Vagina (tissue), 2 donors: ENCODE measurements at regions not wholly inside any gene's neighbourhood (a gene's known extent, or its start where the extent isn't known, plus 50 kb on each side); places are given as distances from the start of the nearest gene placed in this dataset.
A peak's percentile ranks its signal among the peaks of the same experiment; 100 is the strongest.

Source experiments
- DNase-seq, 2 donors: peaks; one replicate each; pipeline ENCODE4 v3.0.0-alpha.2; 2017; ENCODE audit errors: extremely low spot score in 2 of 2
- H3K27ac ChIP-seq: fragments of 200-600 bp; sonication (generic); one replicate; pipeline ENCODE4 v1.5.1; 2019
- H3K27me3 ChIP-seq: fragments of 200-600 bp; sonication (generic); one replicate; pipeline ENCODE4 v1.5.1; 2019
- H3K36me3 ChIP-seq, 2 donors: fragments of 200-600 bp; sonication (generic); one replicate each; pipeline ENCODE4 v1.5.1; 2017 to 2019
- H3K4me1 ChIP-seq: fragments of 200-600 bp; sonication (generic); one replicate; pipeline ENCODE4 v1.5.1; 2019
- H3K4me3 ChIP-seq, 2 donors: fragments of 200-600 bp; sonication (generic); 1 replicate in 1 of 2; 2 replicates in 1 of 2; pipeline ENCODE4 v1.5.1; 2016 to 2019
- H3K9me3 ChIP-seq: fragments of 200-600 bp; sonication (generic); one replicate; pipeline ENCODE4 v1.5.1; 2019
- CTCF ChIP-seq, 3 experiments: fragments of 450-650 bp in 2 of 3; fragments of 200-600 bp in 1 of 3; sonication (generic) in 1 of 3; IDR thresholded peaks; one replicate each; pipeline ENCODE4 v1.5.1; 2017 to 2019; ENCODE audit warnings: antibody characterized with exemption in 3 of 3, mild to moderate bottlenecking in 2 of 3, moderate library complexity in 2 of 3
- POLR2A ChIP-seq, 2 donors: fragments of 450-650 bp; IDR thresholded peaks; one replicate each; pipeline ENCODE4 v1.6.1; 2017; ENCODE audit warnings: antibody characterized with exemption in 2 of 2, mild to moderate bottlenecking in 2 of 2, moderate library complexity in 2 of 2
- POLR2AphosphoS5 ChIP-seq, 2 donors: sonication (generic); formaldehyde crosslinking; IDR thresholded peaks; one replicate each; pipeline ENCODE4 v1.9.0; 2017; ENCODE audit warnings: antibody characterized with exemption in 2 of 2, mild to moderate bottlenecking in 2 of 2, low read depth in 1 of 2; ENCODE audit not compliant: insufficient read depth in 1 of 2
- intact Hi-C: fragments of 100-400 bp; cut with DNase I; formaldehyde crosslinking; loops from one replicate; pipeline ENCODE4 v1.15.1; 2023

DNA sequence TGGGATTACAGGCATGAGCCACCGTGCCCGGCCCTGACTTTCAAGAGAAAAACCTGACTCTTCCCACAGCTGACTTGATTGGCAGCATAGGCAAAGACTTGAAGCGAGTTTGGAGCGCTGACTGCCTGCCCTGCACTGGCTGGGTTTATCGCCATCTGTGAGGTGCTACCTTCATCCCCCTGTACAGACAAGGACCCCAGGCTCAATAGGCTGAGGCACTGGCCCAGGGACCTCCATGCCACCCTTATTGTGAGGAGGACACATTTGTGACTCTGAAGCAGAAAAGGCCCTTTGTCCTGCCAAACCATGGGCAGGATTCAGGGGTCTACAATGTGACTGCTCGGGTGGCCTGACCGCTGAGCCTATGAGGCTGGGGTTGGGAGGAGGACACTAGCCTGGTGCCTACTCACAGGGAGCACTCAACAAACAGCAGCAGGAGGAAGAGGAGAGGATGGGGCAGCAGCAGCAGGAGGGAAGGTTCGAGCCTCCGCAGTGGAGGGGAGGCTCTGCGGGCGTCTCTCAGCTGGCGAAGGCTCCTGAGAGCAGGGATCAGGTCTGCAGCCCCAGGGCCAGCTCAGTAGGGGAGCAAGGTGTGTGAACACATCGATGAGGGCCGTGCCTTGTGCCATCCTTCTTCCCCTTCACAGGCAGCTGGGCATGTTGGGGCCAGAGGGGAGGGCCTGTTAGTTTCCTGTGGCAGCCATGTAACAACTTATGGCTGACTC is 72.9 kb upstream of the WNT7B start:
- no peak overlapping the region for H3K4me3 ChIP-seq
- peaks cover 90% of the 10 kb centered on the region for H3K4me1 ChIP-seq
- no peak for DNase-seq
- H3K36me3 ChIP-seq, result no peaks in the 10 kb centered on the region
- TF ChIP-seq POLR2AphosphoS5 (IDR thresholded peaks at IDR 0.05; ENCODE audit: insufficient read depth in 1 of 2, low read depth in 1 of 2) (no peak), CTCF (IDR thresholded peaks at IDR 0.05) (no peak), POLR2A (IDR thresholded peaks at IDR 0.05) (no peak)
- intact Hi-C loops, result no loop called here
- H3K27ac ChIP-seq, result peak overlapping the region; percentile 100
- H3K9me3 ChIP-seq, result no peaks in the 10 kb centered on the region
- H3K27me3 ChIP-seq, result no peaks in the 10 kb centered on the region

DNA sequence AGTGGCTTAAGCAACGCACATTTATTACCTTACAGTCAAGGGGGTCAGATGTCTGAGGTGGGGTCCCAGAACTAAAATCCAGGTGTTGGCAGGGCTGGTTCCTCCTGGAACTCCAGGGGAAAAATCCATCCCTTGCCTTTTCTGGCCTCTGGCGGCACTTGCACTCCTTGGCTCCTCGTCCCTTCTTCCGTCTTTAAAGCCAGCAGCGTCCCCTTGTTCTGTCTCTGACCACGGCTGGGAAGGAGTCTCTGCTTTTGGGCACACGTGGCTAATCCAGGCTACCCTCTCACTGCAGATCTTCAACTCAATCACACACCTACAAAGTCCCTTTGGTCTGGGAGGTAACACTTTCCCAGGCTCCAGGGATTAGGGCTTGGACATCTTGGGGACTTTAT is 73.5 kb upstream of the WNT7B start:
- no peaks in the 10 kb centered on the region for H3K9me3 ChIP-seq
- intact Hi-C loops, result no loop called here
- H3K27me3 ChIP-seq, result no peaks in the 10 kb centered on the region
- no peaks in the 10 kb centered on the region for H3K36me3 ChIP-seq
- peaks cover 92% of the 10 kb centered on the region for H3K4me1 ChIP-seq
- peak overlapping the region; percentile 100 for H3K27ac ChIP-seq
- no peak for TF ChIP-seq POLR2A (IDR thresholded peaks at IDR 0.05)
- TF ChIP-seq CTCF (IDR thresholded peaks at IDR 0.05), result no peak
- no peak for TF ChIP-seq POLR2AphosphoS5 (IDR thresholded peaks at IDR 0.05; ENCODE audit: insufficient read depth in 1 of 2, low read depth in 1 of 2)
- H3K4me3 ChIP-seq, result no peak overlapping the region
- no peak for DNase-seq

DNA sequence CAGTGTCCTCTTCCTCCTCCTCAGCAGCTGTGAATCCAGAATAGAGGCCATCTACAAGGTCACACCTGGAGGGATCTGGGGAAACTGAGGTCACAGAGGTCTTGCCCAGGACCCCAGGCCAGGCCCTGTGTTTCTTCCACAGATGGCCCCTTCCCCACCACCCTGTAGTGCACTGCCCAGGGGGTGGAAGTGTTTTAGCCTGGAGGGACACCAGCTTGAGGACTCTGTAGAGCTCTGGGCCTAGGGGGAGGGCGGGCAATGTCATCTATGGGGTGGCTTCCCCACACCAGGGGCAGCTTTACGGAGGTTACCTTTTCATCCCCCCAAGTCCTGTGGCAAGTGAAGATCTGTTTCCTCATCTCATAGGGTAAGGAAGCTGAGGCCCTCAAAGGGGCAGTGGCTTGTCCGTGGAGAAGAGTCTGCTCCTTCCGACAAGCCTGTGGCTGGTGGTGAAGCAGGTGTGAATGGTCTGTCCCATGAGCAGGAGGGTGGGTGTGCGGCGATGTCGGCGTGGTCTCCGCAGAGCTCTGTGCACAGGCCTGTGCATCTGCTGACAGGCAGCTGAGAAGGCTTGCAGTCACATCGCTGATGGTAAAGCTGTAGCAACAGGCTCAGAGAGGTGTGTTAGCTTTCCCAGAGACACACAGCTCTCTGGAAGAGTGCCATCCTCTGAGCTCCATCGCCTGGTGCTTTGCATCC is 74.1 kb upstream of the WNT7B start:
- intact Hi-C loops, result no loop called here
- Histone ChIP-seq H3K4me3 (no peak overlapping the region), H3K9me3 (no peaks in the 10 kb centered on the region), H3K36me3 (no peaks in the 10 kb centered on the region), H3K4me1 (peaks cover 92% of the 10 kb centered on the region), H3K27me3 (no peaks in the 10 kb centered on the region), H3K27ac (peak overlapping the region; percentile 100)
- DNase-seq, result no peak
- TF ChIP-seq POLR2AphosphoS5 (IDR thresholded peaks at IDR 0.05; ENCODE audit: insufficient read depth in 1 of 2, low read depth in 1 of 2), result no peak
- TF ChIP-seq POLR2A (IDR thresholded peaks at IDR 0.05), result no peak
- TF ChIP-seq CTCF (IDR thresholded peaks at IDR 0.05), result no peak

- H3K4me3 ChIP-seq, result no peak overlapping the region
- no peaks in the 10 kb centered on the region for H3K36me3 ChIP-seq
- no peak for DNase-seq
- TF ChIP-seq POLR2A (IDR thresholded peaks at IDR 0.05) (no peak), POLR2AphosphoS5 (IDR thresholded peaks at IDR 0.05; ENCODE audit: insufficient read depth in 1 of 2, low read depth in 1 of 2) (no peak), CTCF (IDR thresholded peaks at IDR 0.05) (no peak)
- H3K4me1 ChIP-seq, result peaks cover 92% of the 10 kb centered on the region
- peak overlapping the region; percentile 100 for H3K27ac ChIP-seq
- intact Hi-C loops, result no loop called here
- no peaks in the 10 kb centered on the region for H3K27me3 ChIP-seq
- no peaks in the 10 kb centered on the region for H3K9me3 ChIP-seq
Observed at GRCh38 chr22:46051646-46052045, 74.7 kb upstream of the WNT7B start.

- Histone ChIP-seq H3K4me1 (peaks cover 92% of the 10 kb centered on the region), H3K4me3 (peak overlapping the region; percentile 62 to 75)
Observed at GRCh38 chr22:46052331-46052771, 75.4 kb upstream of the WNT7B start.

More at GRCh38 chr22:46052331-46052771, 75.4 kb upstream of the WNT7B start:
- Histone ChIP-seq H3K9me3 (no peaks in the 10 kb centered on the region), H3K36me3 (no peaks in the 10 kb centered on the region), H3K27ac (peak overlapping the region; percentile 100), H3K27me3 (no peaks in the 10 kb centered on the region)
- intact Hi-C loops, result no loop called here
- no peak for TF ChIP-seq CTCF (IDR thresholded peaks at IDR 0.05)
- no peak for TF ChIP-seq POLR2AphosphoS5 (IDR thresholded peaks at IDR 0.05; ENCODE audit: insufficient read depth in 1 of 2, low read depth in 1 of 2)
- TF ChIP-seq POLR2A (IDR thresholded peaks at IDR 0.05), result no peak
- no peak for DNase-seq
